Epithelial cell of esophagus (primary cell): ENCODE measurements at regions not wholly inside any gene's neighbourhood (a gene's known extent, or its start where the extent isn't known, plus 50 kb on each side); places are given as distances from the start of the nearest gene placed in this dataset.

ENCODE experiments used
- DNase-seq: peaks from one replicate; pipeline ENCODE4 v3.0.0; 2010; ENCODE audit warnings: low read depth
- H3K4me3 ChIP-seq: 2 replicates; pipeline ENCODE4 v1.5.1; 2011; ENCODE audit warnings: mild to moderate bottlenecking, low read length, control low read depth
- TF ChIP-seq, protein P1 (sequence below): IDR thresholded peaks from 2 replicates; pipeline ENCODE4 v1.5.1; 2011; ENCODE audit warnings: low read depth, mild to moderate bottlenecking, low read length, control low read depth, inconsistent platforms; ENCODE audit not compliant: insufficient read depth; ENCODE audit errors: missing control alignments

DNA sequence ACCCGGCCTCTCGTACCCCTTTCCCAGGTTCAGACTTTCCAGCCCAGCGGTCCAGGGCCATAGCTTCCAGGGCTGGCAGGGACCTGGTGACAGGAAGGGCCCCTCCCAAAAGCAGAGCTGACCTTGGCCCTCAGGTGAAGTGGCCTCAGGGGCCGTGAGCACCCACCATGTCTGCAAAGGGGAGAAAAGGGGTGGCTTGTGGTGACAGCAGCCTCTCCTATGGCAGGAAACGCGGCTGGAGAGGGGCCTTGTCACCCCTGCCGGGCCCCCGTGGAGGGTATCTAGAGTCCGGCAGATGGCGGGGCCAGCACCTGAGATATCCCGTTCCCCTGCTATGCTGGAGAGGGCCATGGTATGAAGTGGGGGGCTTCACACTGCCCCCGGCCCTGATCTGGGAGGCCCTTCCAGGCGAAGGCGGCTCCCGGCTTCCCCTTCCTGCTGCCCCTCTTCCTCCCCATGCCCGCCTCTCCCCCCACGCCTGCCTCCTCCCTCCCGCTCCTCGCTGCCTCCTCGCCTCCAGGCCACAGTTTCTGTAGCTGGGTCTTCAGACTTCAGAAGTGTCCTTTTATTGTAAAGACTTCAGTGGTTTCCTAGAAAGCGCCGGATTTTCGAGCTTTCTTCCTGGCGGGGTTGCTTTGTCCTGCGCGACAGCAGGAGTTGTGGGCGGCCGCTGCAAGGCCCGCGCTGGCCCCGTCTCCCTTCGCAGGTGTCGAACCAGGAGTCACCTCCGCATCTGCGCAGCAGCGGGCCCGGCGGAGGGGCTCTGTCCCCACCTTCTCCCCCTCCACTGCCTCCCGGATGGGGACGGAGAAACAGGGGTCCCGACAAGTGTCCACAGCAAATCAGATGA lies 240.5 kb upstream of the MYT1L start:
- DNase-seq = no peak
- no peak overlapping the region for H3K4me3 ChIP-seq
- TF ChIP-seq, protein P1, sequence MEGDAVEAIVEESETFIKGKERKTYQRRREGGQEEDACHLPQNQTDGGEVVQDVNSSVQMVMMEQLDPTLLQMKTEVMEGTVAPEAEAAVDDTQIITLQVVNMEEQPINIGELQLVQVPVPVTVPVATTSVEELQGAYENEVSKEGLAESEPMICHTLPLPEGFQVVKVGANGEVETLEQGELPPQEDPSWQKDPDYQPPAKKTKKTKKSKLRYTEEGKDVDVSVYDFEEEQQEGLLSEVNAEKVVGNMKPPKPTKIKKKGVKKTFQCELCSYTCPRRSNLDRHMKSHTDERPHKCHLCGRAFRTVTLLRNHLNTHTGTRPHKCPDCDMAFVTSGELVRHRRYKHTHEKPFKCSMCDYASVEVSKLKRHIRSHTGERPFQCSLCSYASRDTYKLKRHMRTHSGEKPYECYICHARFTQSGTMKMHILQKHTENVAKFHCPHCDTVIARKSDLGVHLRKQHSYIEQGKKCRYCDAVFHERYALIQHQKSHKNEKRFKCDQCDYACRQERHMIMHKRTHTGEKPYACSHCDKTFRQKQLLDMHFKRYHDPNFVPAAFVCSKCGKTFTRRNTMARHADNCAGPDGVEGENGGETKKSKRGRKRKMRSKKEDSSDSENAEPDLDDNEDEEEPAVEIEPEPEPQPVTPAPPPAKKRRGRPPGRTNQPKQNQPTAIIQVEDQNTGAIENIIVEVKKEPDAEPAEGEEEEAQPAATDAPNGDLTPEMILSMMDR = no peak

DNA sequence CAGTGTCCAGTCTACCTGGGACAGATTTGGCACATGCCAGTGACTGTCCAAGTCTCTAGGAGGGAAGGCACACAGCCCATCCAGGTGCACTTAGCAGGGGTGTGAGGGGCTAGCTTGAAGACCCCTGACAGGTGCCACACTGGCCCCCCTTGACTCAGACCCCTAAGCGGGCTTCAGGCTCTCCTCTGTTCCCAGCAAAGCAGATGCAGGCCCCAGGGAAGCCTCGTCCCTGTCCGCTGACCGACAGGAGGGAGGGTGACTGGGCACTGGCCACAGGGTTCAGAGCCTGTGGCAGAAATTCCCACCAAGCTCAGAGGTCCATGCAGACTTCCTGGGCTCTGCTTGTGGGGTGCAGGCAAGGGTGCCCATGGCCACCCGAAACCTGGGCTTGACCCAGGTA lies 239.8 kb upstream of the MYT1L start:
- no peak overlapping the region for H3K4me3 ChIP-seq
- TF ChIP-seq, protein P1 = no peak
- DNase-seq = no peak

DNA sequence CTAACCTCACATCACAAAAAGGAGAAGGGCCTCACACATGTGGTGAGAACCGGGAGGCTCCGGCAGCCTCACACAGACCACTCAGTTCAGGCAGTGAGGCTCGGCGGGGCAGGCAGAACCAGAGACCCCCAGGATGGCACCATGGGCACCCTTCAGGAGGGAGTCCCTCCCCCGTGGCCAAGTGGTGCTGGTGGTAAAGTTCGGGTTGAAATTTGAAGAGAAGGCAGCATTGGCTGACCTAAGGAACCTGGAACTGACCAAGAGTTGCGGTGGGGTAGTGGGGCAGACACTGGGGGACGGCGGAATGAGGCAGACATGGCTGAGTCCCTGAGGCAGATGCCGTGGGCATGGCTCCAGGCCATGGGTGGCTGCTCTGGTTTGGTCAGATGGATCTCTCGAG lies 239.3 kb upstream of the MYT1L start:
- TF ChIP-seq, protein P1 = no peak
- DNase-seq = no peak
- H3K4me3 ChIP-seq = no peak overlapping the region

- DNase-seq = no peak
- TF ChIP-seq, protein P1 = no peak
- no peak overlapping the region for H3K4me3 ChIP-seq
These were observed 238.8 kb upstream of the MYT1L start for GRCh38 chr2:2569836-2570235.

DNA sequence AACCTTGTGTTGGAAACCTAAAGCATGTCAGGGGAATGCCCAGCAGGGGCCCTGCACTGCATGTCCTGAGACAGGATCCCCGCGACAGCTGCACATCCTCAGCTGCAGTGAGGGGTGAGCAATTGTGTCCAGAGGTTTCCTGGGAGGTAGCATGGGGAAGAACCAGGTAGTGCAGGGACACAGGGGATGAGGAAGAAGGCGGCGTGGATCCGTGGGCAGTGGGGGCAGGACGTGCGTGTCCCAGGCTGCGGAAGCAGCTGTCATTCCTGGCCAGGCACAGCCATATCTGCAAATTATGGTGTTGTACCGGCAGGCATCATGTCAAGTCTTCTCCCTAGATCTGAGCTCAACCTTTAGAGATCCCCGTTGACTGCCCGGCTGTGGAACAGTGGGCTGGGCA lies 238.2 kb upstream of the MYT1L start:
- no peak overlapping the region for H3K4me3 ChIP-seq
- no peak for DNase-seq
- TF ChIP-seq, protein P1 = no peak

DNA sequence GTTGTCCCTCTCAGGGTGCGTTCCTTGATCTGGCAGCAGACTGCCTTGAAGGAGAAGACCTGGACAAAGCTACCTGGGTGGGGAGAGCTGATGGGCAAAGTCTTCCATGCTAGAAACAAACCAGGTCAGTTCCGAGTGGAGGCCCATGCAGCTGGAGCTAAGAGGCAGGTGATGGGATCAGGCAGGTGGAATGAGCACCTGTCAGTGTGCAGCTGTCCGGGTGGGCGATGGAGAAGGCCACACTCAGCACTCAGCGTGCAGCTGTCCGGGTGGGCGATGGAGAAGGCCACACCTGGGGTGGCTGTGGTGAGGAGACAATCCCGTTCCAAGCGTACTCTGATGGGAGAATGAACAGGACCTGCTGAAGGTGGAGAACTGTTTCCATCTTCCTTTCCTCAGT lies 237.3 kb upstream of the MYT1L start:
- no peak overlapping the region for H3K4me3 ChIP-seq
- no peak for DNase-seq
- TF ChIP-seq, protein P1 = no peak

GRCh38 chr2:2567776-2568175 lies 236.7 kb upstream of the MYT1L start:
- TF ChIP-seq, protein P1 = no peak
- H3K4me3 ChIP-seq = no peak overlapping the region
- no peak for DNase-seq
